ENCODE measurements at regions not wholly inside any gene's neighbourhood (a gene's known extent, or its start where the extent isn't known, plus 50 kb on each side); places are given as distances from the start of the nearest gene placed in this dataset.
"Not testable (repeated sequence)": the region's sequence is repeated elsewhere in the genome, so short reads cannot be mapped to it uniquely, and the experiment has no call there.

- TF ChIP-seq CTCF (IDR thresholded peaks at IDR 0.05; ENCODE audit: low read depth, low read length), result no peak
- DNase-seq (ENCODE audit: low read depth in 1 of 2, low spot score in 1 of 2), result no peak
- Histone ChIP-seq H3K27ac (no peak overlapping the region), H3K36me3 (no peaks in the 10 kb centered on the region), H3K4me1 (ENCODE audit: low read depth) (no peaks in the 10 kb centered on the region), H3K9me3 (ENCODE audit: low read depth) (no peaks in the 10 kb centered on the region), H3K27me3 (no peaks in the 10 kb centered on the region), H3K4me3 (no peak overlapping the region)
Observed at GRCh38 chr12:60539592-60539991, 943.8 kb downstream of the SLC16A7 start.

GRCh38 chr12:60568914-60569313, 973.1 kb downstream of the SLC16A7 start:
- no peak for DNase-seq (ENCODE audit: low read depth in 1 of 2, low spot score in 1 of 2)
- no peak for TF ChIP-seq CTCF (IDR thresholded peaks at IDR 0.05; ENCODE audit: low read depth, low read length)
- Histone ChIP-seq H3K27me3 (no peaks in the 10 kb centered on the region), H3K4me1 (ENCODE audit: low read depth) (no peaks in the 10 kb centered on the region), H3K9me3 (ENCODE audit: low read depth) (no peaks in the 10 kb centered on the region), H3K4me3 (no peak overlapping the region), H3K36me3 (no peaks in the 10 kb centered on the region), H3K27ac (no peak overlapping the region)

- Histone ChIP-seq H3K27ac (no peak overlapping the region), H3K36me3 (no peaks in the 10 kb centered on the region), H3K4me3 (no peak overlapping the region), H3K9me3 (ENCODE audit: low read depth) (no peaks in the 10 kb centered on the region), H3K27me3 (no peaks in the 10 kb centered on the region), H3K4me1 (ENCODE audit: low read depth) (no peaks in the 10 kb centered on the region)
- no peak for DNase-seq (ENCODE audit: low read depth in 1 of 2, low spot score in 1 of 2)
- no peak for TF ChIP-seq CTCF (IDR thresholded peaks at IDR 0.05; ENCODE audit: low read depth, low read length)
Observed at GRCh38 chr12:60577607-60578006, 981.8 kb downstream of the SLC16A7 start.

GRCh38 chr12:60587664-60588063, 991.8 kb downstream of the SLC16A7 start:
- H3K9me3 ChIP-seq (ENCODE audit: low read depth); H3K27ac ChIP-seq; H3K36me3 ChIP-seq; DNase-seq (ENCODE audit: low read depth in 1 of 2, low spot score in 1 of 2); H3K4me1 ChIP-seq (ENCODE audit: low read depth); H3K27me3 ChIP-seq; H3K4me3 ChIP-seq: not testable (repeated sequence)

- H3K27me3 ChIP-seq, result no peaks in the 10 kb centered on the region
- no peak overlapping the region for H3K27ac ChIP-seq
- no peaks in the 10 kb centered on the region for H3K36me3 ChIP-seq
- no peak overlapping the region for H3K4me3 ChIP-seq
- TF ChIP-seq CTCF (IDR thresholded peaks at IDR 0.05; ENCODE audit: low read depth, low read length), result no peak
- H3K4me1 ChIP-seq (ENCODE audit: low read depth), result no peaks in the 10 kb centered on the region
- no peak for DNase-seq (ENCODE audit: low read depth in 1 of 2, low spot score in 1 of 2)
- H3K9me3 ChIP-seq (ENCODE audit: low read depth), result no peaks in the 10 kb centered on the region
Observed at GRCh38 chr12:60594035-60594711, 998.3 kb downstream of the SLC16A7 start.

GRCh38 chr12:60602601-60603000, 1006.8 kb downstream of the SLC16A7 start:
- no peaks in the 10 kb centered on the region for H3K27me3 ChIP-seq
- TF ChIP-seq CTCF (IDR thresholded peaks at IDR 0.05; ENCODE audit: low read depth, low read length), result no peak
- H3K4me1 ChIP-seq (ENCODE audit: low read depth), result no peaks in the 10 kb centered on the region
- no peak overlapping the region for H3K4me3 ChIP-seq
- no peak overlapping the region for H3K27ac ChIP-seq
- no peak for DNase-seq (ENCODE audit: low read depth in 1 of 2, low spot score in 1 of 2)
- no peaks in the 10 kb centered on the region for H3K9me3 ChIP-seq (ENCODE audit: low read depth)
- H3K36me3 ChIP-seq, result no peaks in the 10 kb centered on the region

GRCh38 chr12:60603475-60603874, 1007.6 kb downstream of the SLC16A7 start:
- not testable (repeated sequence) for H3K4me3 ChIP-seq; DNase-seq (ENCODE audit: low read depth in 1 of 2, low spot score in 1 of 2); H3K27me3 ChIP-seq; H3K27ac ChIP-seq; H3K4me1 ChIP-seq (ENCODE audit: low read depth); H3K9me3 ChIP-seq (ENCODE audit: low read depth); H3K36me3 ChIP-seq
